ENCODE measurements at regions not wholly inside any gene's neighbourhood (a gene's known extent, or its start where the extent isn't known, plus 50 kb on each side); places are given as distances from the start of the nearest gene placed in this dataset.

DNA sequence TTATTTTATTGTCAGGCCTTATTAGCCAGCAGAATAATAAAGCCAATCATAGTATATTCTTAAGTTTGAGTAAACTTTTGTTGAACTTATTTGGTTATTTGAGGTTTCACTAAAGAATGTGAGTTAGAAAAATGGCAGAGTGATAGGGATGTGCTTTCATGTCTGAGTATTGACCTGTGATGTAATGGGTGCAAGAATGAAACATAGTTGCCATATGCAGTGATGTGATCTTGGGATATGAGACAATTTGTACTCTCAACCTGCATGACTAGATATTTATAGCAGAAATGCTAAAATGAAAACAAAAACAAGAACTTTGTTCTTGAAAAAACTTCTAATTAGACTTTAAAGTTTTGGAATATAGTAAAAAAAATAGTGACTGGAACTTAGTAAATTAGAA is 97.9 kb downstream of the DISP1 start:
- TF ChIP-seq CTCF (conservative IDR thresholded peaks at IDR 0.05) (no peak), ZFX (IDR thresholded peaks at IDR 0.05) (no peak)
